GM23338 (cell line): ENCODE measurements at regions not wholly inside any gene's neighbourhood (a gene's known extent, or its start where the extent isn't known, plus 50 kb on each side); places are given as distances from the start of the nearest gene placed in this dataset.

Experiments
- ATAC-seq: fragments of 200-7000 bp; cut with Tn5 transposase; 3 replicates; pipeline ENCODE4 v1.9.1; 2020
- DNase-seq: peaks from one replicate; pipeline ENCODE4 v3.0.0-alpha.2; 2015; ENCODE audit warnings: low spot score
- H2AFZ ChIP-seq: fragments of 200-600 bp; sonication (generic); 2 replicates; pipeline ENCODE4 v1.8.0; 2016; ENCODE audit warnings: antibody characterized with exemption, mild to moderate bottlenecking, moderate library complexity
- H3F3A ChIP-seq: fragments of 200-600 bp; sonication (generic); replicated peaks from 2 replicates; pipeline ENCODE4 v1.8.0; 2017; ENCODE audit warnings: antibody characterized with exemption, mixed run types, low read depth
- H3K27ac ChIP-seq: fragments of 200-600 bp; sonication (generic); 2 replicates; pipeline ENCODE4 v1.6.1; 2016; ENCODE audit warnings: low read depth
- H3K27me3 ChIP-seq: fragments of 200-600 bp; sonication (generic); 2 replicates; pipeline ENCODE4 v1.8.0; 2016; ENCODE audit warnings: mild to moderate bottlenecking, mixed run types, moderate library complexity; ENCODE audit not compliant: insufficient read depth
- H3K36me3 ChIP-seq: fragments of 200-600 bp; sonication (generic); 2 replicates; pipeline ENCODE4 v1.8.0; 2016; ENCODE audit warnings: mild to moderate bottlenecking; ENCODE audit not compliant: insufficient read depth
- H3K4me1 ChIP-seq: fragments of 200-600 bp; sonication (generic); 2 replicates; pipeline ENCODE4 v1.8.0; 2016; ENCODE audit warnings: mild to moderate bottlenecking, moderate library complexity; ENCODE audit not compliant: insufficient read depth
- H3K4me2 ChIP-seq: fragments of 200-600 bp; sonication (generic); 2 replicates; pipeline ENCODE4 v1.7.1; 2017; ENCODE audit warnings: mixed run types
- H3K4me3 ChIP-seq: fragments of 200-600 bp; sonication (generic); 2 replicates; pipeline ENCODE4 v1.6.1; 2016; ENCODE audit warnings: mixed run types
- H3K79me2 ChIP-seq: fragments of 200-600 bp; sonication (generic); replicated peaks from 2 replicates; pipeline ENCODE4 v1.8.0; 2017; ENCODE audit warnings: mild to moderate bottlenecking; ENCODE audit not compliant: insufficient read depth
- H3K9me2 ChIP-seq: fragments of 200-600 bp; sonication (generic); 2 replicates; pipeline ENCODE4 v1.8.0; 2017; ENCODE audit not compliant: insufficient read depth
- H4K20me1 ChIP-seq: fragments of 200-600 bp; sonication (generic); replicated peaks from 2 replicates; pipeline ENCODE4 v1.8.0; 2017; ENCODE audit warnings: mild to moderate bottlenecking; ENCODE audit not compliant: insufficient read depth
- H3K27ac Mint-ChIP-seq: 2 replicates; pipeline ENCODE4 v1.8.0; 2020; ENCODE audit warnings: inconsistent platforms, mild to moderate bottlenecking, moderate library complexity, mixed read lengths
- H3K27me3 Mint-ChIP-seq: 3 replicates; pipeline ENCODE4 v1.8.0; 2022; ENCODE audit warnings: low read depth, mild to moderate bottlenecking, moderate library complexity, mixed read lengths, inconsistent platforms; ENCODE audit not compliant: insufficient read depth, poor library complexity
- H3K36me3 Mint-ChIP-seq: 3 replicates; pipeline ENCODE4 v1.8.0; 2021; ENCODE audit warnings: low read depth, mild to moderate bottlenecking, inconsistent platforms, moderate library complexity, mixed read lengths
- H3K4me1 Mint-ChIP-seq: 3 replicates; pipeline ENCODE4 v1.8.0; 2020; ENCODE audit warnings: mild to moderate bottlenecking, inconsistent platforms, mixed read lengths
- H3K4me3 Mint-ChIP-seq: 3 replicates; pipeline ENCODE4 v1.8.0; 2021; ENCODE audit warnings: moderate library complexity, mild to moderate bottlenecking, inconsistent platforms, mixed read lengths
- H3K9me3 Mint-ChIP-seq: 3 replicates; pipeline ENCODE4 v1.8.0; 2020; ENCODE audit warnings: moderate library complexity, mild to moderate bottlenecking, inconsistent platforms, mixed read lengths
- CREB1 ChIP-seq: fragments of 250-450 bp; sonication (Bioruptor Pico); IDR thresholded peaks from 2 replicates; pipeline ENCODE4 v1.5.0; 2020; ENCODE audit warnings: low read depth, mild to moderate bottlenecking, moderate library complexity
- CTCF ChIP-seq, 2 experiments: fragments of 200-600 bp in 1 of 2; sonication (generic) in 1 of 2; conservative IDR thresholded peaks; 2 replicates each; pipeline versions ENCODE4 v1.5.1 to v1.6.1; 2016 to 2017; ENCODE audit warnings: antibody characterized with exemption in 2 of 2, low read depth in 2 of 2, mild to moderate bottlenecking in 2 of 2, moderate library complexity in 1 of 2
- ETS1 ChIP-seq: IDR thresholded peaks from 2 replicates; pipeline ENCODE4 v1.6.1; 2016; ENCODE audit warnings: antibody characterized with exemption
- EZH2 ChIP-seq: fragments of 200-600 bp; sonication (generic); IDR thresholded peaks from one replicate; pipeline ENCODE4 v1.8.0; 2017; ENCODE audit warnings: antibody characterized with exemption, mild to moderate bottlenecking, low read depth; ENCODE audit not compliant: unreplicated experiment
- EZH2phosphoT487 ChIP-seq: fragments of 200-600 bp; sonication (generic); IDR thresholded peaks from one replicate; pipeline ENCODE4 v1.8.1; 2018; ENCODE audit warnings: antibody characterized with exemption; ENCODE audit not compliant: unreplicated experiment
- JUNB ChIP-seq: IDR thresholded peaks from one replicate; pipeline ENCODE4 v1.6.1; 2016; ENCODE audit warnings: antibody characterized with exemption; ENCODE audit not compliant: unreplicated experiment
- NANOG ChIP-seq: IDR thresholded peaks from 2 replicates; pipeline ENCODE4 v1.6.1; 2016; ENCODE audit warnings: antibody characterized with exemption, borderline replicate concordance
- POLR2AphosphoS5 ChIP-seq: IDR thresholded peaks from 2 replicates; pipeline ENCODE4 v1.6.1; 2016; ENCODE audit warnings: antibody characterized with exemption, low read depth
- REST ChIP-seq: IDR thresholded peaks from one replicate; pipeline ENCODE4 v1.6.1; 2018; ENCODE audit warnings: antibody characterized with exemption; ENCODE audit not compliant: unreplicated experiment
- STAT1 ChIP-seq: IDR thresholded peaks from one replicate; pipeline ENCODE4 v1.6.1; 2016; ENCODE audit warnings: antibody characterized with exemption; ENCODE audit not compliant: unreplicated experiment
- ZNF114 ChIP-seq: fragments of 250-450 bp; sonication (Bioruptor Pico); IDR thresholded peaks from 2 replicates; pipeline ENCODE4 v1.5.0; 2020; ENCODE audit warnings: mild to moderate bottlenecking, moderate library complexity
- ZNF331 ChIP-seq: fragments of 250-450 bp; sonication (Bioruptor Pico); IDR thresholded peaks from 2 replicates; pipeline ENCODE4 v1.5.0; 2020; ENCODE audit warnings: low read depth, mild to moderate bottlenecking, moderate library complexity
- ZNF462 ChIP-seq: fragments of 250-450 bp; sonication (Bioruptor Pico); IDR thresholded peaks from 2 replicates; pipeline ENCODE4 v1.5.0; 2020; ENCODE audit warnings: mild to moderate bottlenecking, moderate library complexity

- H3K27me3 Mint-ChIP-seq, result peaks cover 5% of the 10 kb centered on the region
- TF ChIP-seq CTCF (conservative IDR thresholded peaks at IDR 0.05; ENCODE audit: low read depth in 2 of 2) (no peak), POLR2AphosphoS5 (no peak), ZNF114 (CRISPR knock-in tag) (no peak), NANOG (no peak), JUNB (no peak), REST (no peak), ZNF462 (no peak), EZH2phosphoT487 (no peak), EZH2 (no peak), ETS1 (no peak), ZNF331 (CRISPR knock-in tag) (no peak), CREB1 (CRISPR knock-in tag) (no peak), STAT1 (no peak)
- H3F3A ChIP-seq, result no peaks in the 10 kb centered on the region
- H3K9me3 Mint-ChIP-seq, result no peaks in the 10 kb centered on the region
- H4K20me1 ChIP-seq, result no peaks in the 10 kb centered on the region
- no peaks in the 10 kb centered on the region for H3K79me2 ChIP-seq
- ATAC-seq (no peak), DNase-seq (no peak)
- no peak overlapping the region for H2AFZ ChIP-seq
- H3K27ac Mint-ChIP-seq, result no peak overlapping the region
- no peak overlapping the region for H3K4me3 Mint-ChIP-seq
- H3K4me3 ChIP-seq, result no peak overlapping the region
- no peaks in the 10 kb centered on the region for H3K4me1 Mint-ChIP-seq
- no peaks in the 10 kb centered on the region for H3K9me2 ChIP-seq
- H3K27ac ChIP-seq, result no peak overlapping the region
- no peaks in the 10 kb centered on the region for H3K36me3 ChIP-seq
- no peaks in the 10 kb centered on the region for H3K27me3 ChIP-seq
- no peak overlapping the region for H3K4me2 ChIP-seq
- no peaks in the 10 kb centered on the region for H3K36me3 Mint-ChIP-seq
- no peaks in the 10 kb centered on the region for H3K4me1 ChIP-seq
Measured at GRCh38 chr17:33868899-33869298, 386.2 kb upstream of the CCL2 start.
